AG04449 (cell line): ENCODE measurements at regions not wholly inside any gene's neighbourhood (a gene's known extent, or its start where the extent isn't known, plus 50 kb on each side); places are given as distances from the start of the nearest gene placed in this dataset.

Experiments
- CTCF ChIA-PET: fragments of 350-600 bp; formaldehyde crosslinking; extraction: SDS; loops from one replicate; lab custom pipeline; 2021; ENCODE audit warnings: antibody characterized with exemption; lab: Yijun Ruan, JAX
- POLR2A ChIA-PET: fragments of 400-600, 350-600 bp; formaldehyde crosslinking; extraction: SDS; loops from one replicate; lab custom pipeline; 2020; ENCODE audit warnings: antibody characterized with exemption, inconsistent platforms; lab: Yijun Ruan, JAX
- DNase-seq: peaks from one replicate; pipeline ENCODE4 v3.0.0-alpha.2; 2010; ENCODE audit warnings: low read depth, low spot score
- H3K4me3 ChIP-seq: 2 replicates; pipeline ENCODE4 v1.5.1; 2011; ENCODE audit warnings: low read depth, mild to moderate bottlenecking, control low read depth, low read length
- CTCF ChIP-seq: IDR thresholded peaks from one replicate; pipeline ENCODE4 v1.5.1; 2011; ENCODE audit warnings: mild to moderate bottlenecking, moderate library complexity, low read length, control low read depth, inconsistent platforms; ENCODE audit not compliant: insufficient read depth; ENCODE audit errors: missing control alignments

- CTCF ChIA-PET, result interaction anchor here (1.4 to 2.9 kb wide), 2 partner anchors 11 to 92 kb away, joined by 3 to 17 read pairs; no protein-coding TSS in a partner anchor
These were observed 101.2 kb upstream of the MBNL2 start for GRCh38 chr13:97120976-97121375.

GRCh38 chr13:97121894-97122293 lies 100.2 kb upstream of the MBNL2 start:
- TF ChIP-seq CTCF, result no peak
- POLR2A ChIA-PET, result no interaction called here
- H3K4me3 ChIP-seq, result no peak overlapping the region
- CTCF ChIA-PET, result no interaction called here
- DNase-seq, result no peak

More at GRCh38 chr13:97120976-97121375, 101.2 kb upstream of the MBNL2 start:
- no peak overlapping the region for H3K4me3 ChIP-seq
- POLR2A ChIA-PET, result no interaction called here
- no peak for DNase-seq
- TF ChIP-seq CTCF, result no peak

DNA sequence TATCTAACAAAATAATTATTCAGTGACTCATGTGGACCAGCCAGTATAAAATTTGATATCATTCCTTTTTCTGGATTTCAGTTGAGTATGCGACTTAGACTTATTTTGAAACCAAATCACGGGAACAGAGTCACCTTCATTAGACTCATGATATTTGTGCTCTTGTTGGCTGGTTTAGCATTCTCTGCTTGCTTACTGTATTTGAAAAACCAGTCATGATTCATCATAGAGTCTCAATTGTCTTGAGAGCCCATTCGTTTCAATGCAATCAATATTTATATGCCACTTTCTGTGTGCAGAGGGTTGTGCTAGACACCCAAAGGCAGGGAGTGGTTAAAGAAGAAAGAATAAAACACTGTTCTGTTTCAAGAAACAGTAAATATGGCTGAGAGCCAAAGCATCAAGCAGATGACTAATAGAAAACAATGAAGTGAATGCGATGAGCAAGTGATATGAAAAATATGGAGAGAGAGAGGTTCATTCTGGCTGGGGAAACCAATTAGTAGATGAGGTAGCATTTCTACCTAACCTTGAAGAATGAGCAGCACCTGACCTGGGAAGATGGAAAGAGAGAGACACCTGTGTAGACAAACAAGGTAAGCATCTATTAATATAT lies 99.6 kb upstream of the MBNL2 start:
- DNase-seq, result no peak
- POLR2A ChIA-PET, result no interaction called here
- H3K4me3 ChIP-seq, result no peak overlapping the region
- TF ChIP-seq CTCF, result no peak
- CTCF ChIA-PET, result interaction anchor here (1.2 to 4.7 kb wide), 3 partner anchors 8 to 222 kb away, joined by 4 to 45 read pairs (median 26); no protein-coding TSS in a partner anchor

GRCh38 chr13:97124206-97124605 lies 97.9 kb upstream of the MBNL2 start:
- TF ChIP-seq CTCF, result no peak
- H3K4me3 ChIP-seq, result no peak overlapping the region
- POLR2A ChIA-PET, result no interaction called here
- DNase-seq, result no peak
- CTCF ChIA-PET, result interaction anchor here (0.9 to 4.7 kb wide), 7 partner anchors 10 to 235 kb away, joined by 3 to 45 read pairs (median 8); no protein-coding TSS in a partner anchor

DNA sequence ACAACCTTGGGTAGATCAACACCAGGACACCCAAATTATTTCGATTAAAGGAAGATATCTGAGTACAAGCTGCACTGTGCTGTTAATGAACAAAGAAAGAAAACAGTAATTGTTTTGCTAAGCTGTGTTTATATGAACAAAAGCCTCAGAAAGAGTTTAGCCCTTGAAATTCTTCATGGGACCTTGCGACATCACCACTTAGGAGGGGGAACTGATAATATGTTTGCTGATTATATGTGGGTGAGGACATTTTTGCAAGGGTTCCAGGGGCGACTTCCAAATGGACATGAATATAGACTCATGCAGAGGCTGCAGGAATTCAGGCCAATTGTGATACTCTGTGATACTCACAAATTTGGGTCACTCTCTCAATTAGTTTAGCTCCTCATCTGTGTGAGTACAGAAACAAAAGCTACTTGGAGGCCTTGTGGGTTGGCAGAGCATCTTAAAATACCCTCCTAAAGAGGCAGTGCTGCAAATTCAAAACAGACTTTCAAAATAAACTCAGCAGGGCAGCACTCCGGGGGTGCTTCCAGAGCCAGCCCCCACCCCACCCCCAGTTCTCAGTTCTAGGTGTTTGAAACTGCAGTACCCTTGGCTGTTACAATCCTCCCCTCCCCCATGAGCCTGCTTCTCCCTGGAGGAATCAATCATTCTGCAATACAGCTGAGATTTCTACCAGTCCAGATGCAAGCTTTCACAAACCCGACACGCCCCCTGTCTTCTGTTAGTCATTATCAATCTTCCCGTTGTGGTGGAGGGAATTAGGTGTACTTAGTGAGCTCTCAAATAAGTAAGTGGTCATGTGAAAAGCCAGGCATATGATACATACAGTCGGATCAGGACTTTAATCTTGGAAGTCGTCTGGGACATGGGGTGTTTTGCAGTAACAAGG lies 97.0 kb upstream of the MBNL2 start:
- DNase-seq, result no peak
- ChIA-PET CTCF (interaction anchor here (0.6 to 4.7 kb wide), 17 partner anchors 11 to 283 kb away, joined by 3 to 45 read pairs (median 4); no protein-coding TSS in a partner anchor), POLR2A (interaction anchor here (1.1 kb wide), 1 partner anchor 16 kb away, joined by 4 read pairs; no protein-coding TSS in a partner anchor)
- no peak overlapping the region for H3K4me3 ChIP-seq
- TF ChIP-seq CTCF, result no peak
